Effector CD8-positive, alpha-beta T cell (primary cell): ENCODE measurements at regions not wholly inside any gene's neighbourhood (a gene's known extent, or its start where the extent isn't known, plus 50 kb on each side); places are given as distances from the start of the nearest gene placed in this dataset.
"Not testable (repeated sequence)": the region's sequence is repeated elsewhere in the genome, so short reads cannot be mapped to it uniquely, and the experiment has no call there.

Source experiments
- DNase-seq: peaks from one replicate; lab custom pipeline; 2025; lab: John Stamatoyannopoulos, UW

GRCh38 chr2:16053437-16054257 lies 113.3 kb downstream of the MYCN start:
- no peak for DNase-seq

GRCh38 chr2:16052571-16053052 lies 112.3 kb downstream of the MYCN start:
- DNase-seq: not testable (repeated sequence)

- no peak for DNase-seq
Observed at GRCh38 chr2:16051841-16052564, 111.7 kb downstream of the MYCN start.

GRCh38 chr2:16050908-16051489 lies 110.6 kb downstream of the MYCN start:
- no peak for DNase-seq

GRCh38 chr2:16050261-16050907 lies 110.0 kb downstream of the MYCN start:
- no peak for DNase-seq

- no peak for DNase-seq
Observed at GRCh38 chr2:16049406-16049805, 109.1 kb downstream of the MYCN start.

GRCh38 chr2:16048466-16048865 lies 108.1 kb downstream of the MYCN start:
- DNase-seq: no peak

GRCh38 chr2:16047701-16048100 lies 107.4 kb downstream of the MYCN start:
- no peak for DNase-seq

- DNase-seq: no peak
Observed at GRCh38 chr2:16046649-16047048, 106.3 kb downstream of the MYCN start.

- no peak for DNase-seq
Observed at GRCh38 chr2:16045653-16046352, 105.5 kb downstream of the MYCN start.

- DNase-seq: no peak
Observed at GRCh38 chr2:16044946-16045456, 104.7 kb downstream of the MYCN start.

- DNase-seq: no peak
Observed at GRCh38 chr2:16043627-16044026, 103.3 kb downstream of the MYCN start.

GRCh38 chr2:16043192-16043591 lies 102.8 kb downstream of the MYCN start:
- DNase-seq: no peak

- DNase-seq: no peak
Observed at GRCh38 chr2:16042201-16042700, 101.9 kb downstream of the MYCN start.

- DNase-seq: no peak
Observed at GRCh38 chr2:16040271-16041010, 100.1 kb downstream of the MYCN start.

GRCh38 chr2:16039823-16040222 lies 99.5 kb downstream of the MYCN start:
- DNase-seq: no peak

GRCh38 chr2:16039055-16039454 lies 98.7 kb downstream of the MYCN start:
- DNase-seq: no peak

GRCh38 chr2:16038621-16039020 lies 98.3 kb downstream of the MYCN start:
- DNase-seq: no peak

- no peak for DNase-seq
Observed at GRCh38 chr2:16037808-16038457, 97.6 kb downstream of the MYCN start.

GRCh38 chr2:16036951-16037350 lies 96.6 kb downstream of the MYCN start:
- no peak for DNase-seq
